Lower leg skin (tissue), 4 donors: ENCODE measurements at regions not wholly inside any gene's neighbourhood (a gene's known extent, or its start where the extent isn't known, plus 50 kb on each side); places are given as distances from the start of the nearest gene placed in this dataset.

ENCODE experiments used
- DNase-seq, 2 donors: peaks; one replicate each; pipeline ENCODE4 v3.0.0-alpha.2; 2019; ENCODE audit warnings: low spot score in 2 of 2
- H3K4me3 ChIP-seq: fragments of 200-600 bp; sonication (generic); 2 replicates; pipeline ENCODE4 v1.5.1; 2017; ENCODE audit warnings: mild to moderate bottlenecking, low read depth; ENCODE audit not compliant: poor library complexity, severe bottlenecking
- POLR2A ChIP-seq, 2 donors: fragments of 450-650 bp; IDR thresholded peaks; one replicate each; pipeline ENCODE4 v1.6.1; 2016 to 2017; ENCODE audit warnings: antibody characterized with exemption in 2 of 2, mild to moderate bottlenecking in 1 of 2, moderate library complexity in 1 of 2
- WGBS, 2 donors: methylation state at CpG; one replicate each; pipeline ENCODE4 v1.1.5; 2018; 5-methylcytosine and 5-hydroxymethylcytosine counted together
- intact Hi-C: fragments of 100-400 bp; cut with DNase I; formaldehyde crosslinking; loops from one replicate; pipeline ENCODE4 v1.15.0; 2023; ENCODE audit warnings: low total_unique reads
- TF ChIP-seq, protein P1 (sequence below), 3 donors: fragments of 450-650 bp; IDR thresholded peaks; one replicate each; pipeline ENCODE4 v1.5.1; 2016; ENCODE audit warnings: antibody characterized with exemption in 3 of 3, mild to moderate bottlenecking in 3 of 3, moderate library complexity in 2 of 3

DNA sequence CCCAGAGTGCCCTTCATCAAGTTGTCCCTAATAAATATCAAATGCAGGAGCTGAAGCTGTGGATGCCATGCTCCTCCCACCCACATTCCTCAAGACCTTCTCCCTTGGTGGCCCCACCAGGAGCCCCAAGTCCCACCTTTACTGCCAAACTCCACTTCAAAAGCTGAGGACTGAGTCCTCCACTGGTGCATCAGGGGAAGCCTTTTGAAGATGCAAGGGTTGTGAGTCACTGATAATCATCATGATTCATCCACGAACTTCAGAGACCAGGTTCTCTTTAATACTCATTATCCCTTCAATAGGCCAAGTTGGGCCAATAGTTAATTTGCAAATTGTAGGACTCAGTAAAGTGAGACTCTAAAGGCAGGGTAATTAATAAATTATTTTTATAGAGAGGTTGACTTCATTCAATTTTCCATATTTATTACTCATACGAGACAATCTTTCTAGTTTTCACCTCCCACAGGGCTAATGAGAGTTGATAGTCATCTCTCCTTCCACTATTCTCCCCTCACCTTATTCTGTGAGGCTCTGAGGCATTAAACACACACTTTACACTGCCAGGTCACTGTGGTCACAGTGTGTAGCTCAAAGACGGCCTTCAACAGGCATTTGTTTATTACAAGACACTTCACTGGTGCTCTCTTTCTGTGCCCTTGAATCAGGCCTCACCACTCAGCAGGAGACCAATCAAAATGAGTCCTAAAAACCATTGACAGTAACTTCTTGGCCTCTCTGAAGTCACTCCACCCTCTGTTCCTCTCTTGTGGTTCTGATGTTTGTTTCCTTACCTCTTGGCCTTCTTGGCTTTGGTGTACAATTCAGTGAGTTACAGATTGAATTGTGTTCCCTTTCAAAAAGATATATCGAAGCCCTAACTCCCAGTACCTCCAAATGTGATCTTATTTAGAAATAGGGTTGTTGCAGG lies 99.9 kb downstream of the TRIB2 start:
- intact Hi-C loops: no loop called here
- DNase-seq: no peak
- no peak overlapping the region for H3K4me3 ChIP-seq
- 77 to 82% methylated on average over 4 of the region's 4 CpGs for WGBS, 2 donors
- no peak for TF ChIP-seq POLR2A (IDR thresholded peaks at IDR 0.05)
- TF ChIP-seq, protein P1, sequence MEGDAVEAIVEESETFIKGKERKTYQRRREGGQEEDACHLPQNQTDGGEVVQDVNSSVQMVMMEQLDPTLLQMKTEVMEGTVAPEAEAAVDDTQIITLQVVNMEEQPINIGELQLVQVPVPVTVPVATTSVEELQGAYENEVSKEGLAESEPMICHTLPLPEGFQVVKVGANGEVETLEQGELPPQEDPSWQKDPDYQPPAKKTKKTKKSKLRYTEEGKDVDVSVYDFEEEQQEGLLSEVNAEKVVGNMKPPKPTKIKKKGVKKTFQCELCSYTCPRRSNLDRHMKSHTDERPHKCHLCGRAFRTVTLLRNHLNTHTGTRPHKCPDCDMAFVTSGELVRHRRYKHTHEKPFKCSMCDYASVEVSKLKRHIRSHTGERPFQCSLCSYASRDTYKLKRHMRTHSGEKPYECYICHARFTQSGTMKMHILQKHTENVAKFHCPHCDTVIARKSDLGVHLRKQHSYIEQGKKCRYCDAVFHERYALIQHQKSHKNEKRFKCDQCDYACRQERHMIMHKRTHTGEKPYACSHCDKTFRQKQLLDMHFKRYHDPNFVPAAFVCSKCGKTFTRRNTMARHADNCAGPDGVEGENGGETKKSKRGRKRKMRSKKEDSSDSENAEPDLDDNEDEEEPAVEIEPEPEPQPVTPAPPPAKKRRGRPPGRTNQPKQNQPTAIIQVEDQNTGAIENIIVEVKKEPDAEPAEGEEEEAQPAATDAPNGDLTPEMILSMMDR (IDR thresholded peaks at IDR 0.05): no peak

GRCh38 chr2:12817870-12818269 lies 101.1 kb downstream of the TRIB2 start:
- H3K4me3 ChIP-seq: no peak overlapping the region
- 91 to 96% methylated on average over 3 of the region's 3 CpGs for WGBS, 2 donors
- intact Hi-C loops: no loop called here

GRCh38 chr2:12818416-12819102 lies 101.8 kb downstream of the TRIB2 start:
- no peak overlapping the region for H3K4me3 ChIP-seq
- no peak for DNase-seq
- WGBS, 2 donors: 88 to 90% methylated on average over 11 of the region's 11 CpGs
- TF ChIP-seq, protein P1 (IDR thresholded peaks at IDR 0.05): no peak
- TF ChIP-seq POLR2A (IDR thresholded peaks at IDR 0.05): no peak
- intact Hi-C loops: no loop called here

More at GRCh38 chr2:12817870-12818269, 101.1 kb downstream of the TRIB2 start:
- TF ChIP-seq POLR2A (IDR thresholded peaks at IDR 0.05): no peak
- TF ChIP-seq, protein P1 (IDR thresholded peaks at IDR 0.05): no peak
- DNase-seq: no peak

DNA sequence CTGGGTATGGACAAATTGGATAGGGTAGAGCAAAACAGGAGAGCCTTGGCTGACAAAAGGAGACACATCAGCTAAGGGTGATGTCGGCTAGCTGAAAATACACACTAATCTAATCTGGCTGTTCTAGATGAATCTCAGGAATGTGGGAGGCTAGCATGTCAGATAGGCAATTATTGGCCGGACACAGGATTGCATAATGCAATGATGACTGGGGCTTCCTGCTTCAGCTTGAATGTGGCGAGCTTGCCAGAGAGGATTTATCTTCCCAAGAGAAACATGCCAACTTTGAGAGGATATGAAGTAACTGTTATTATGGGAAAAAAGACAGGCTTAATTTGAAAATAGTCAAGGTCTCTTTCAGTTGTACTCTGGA lies 102.4 kb downstream of the TRIB2 start:
- 7 to 12% methylated on average over 3 of the region's 3 CpGs for WGBS, 2 donors
- intact Hi-C loops: no loop called here
- DNase-seq: peak; percentile 91 to 92
- TF ChIP-seq POLR2A (IDR thresholded peaks at IDR 0.05): no peak
- TF ChIP-seq, protein P1 (IDR thresholded peaks at IDR 0.05): no peak
- H3K4me3 ChIP-seq: no peak overlapping the region

- TF ChIP-seq, protein P1 (IDR thresholded peaks at IDR 0.05): no peak
- TF ChIP-seq POLR2A (IDR thresholded peaks at IDR 0.05): no peak
- WGBS, 2 donors: 64 to 68% methylated on average over 3 of the region's 3 CpGs
- intact Hi-C loops: no loop called here
- no peak for DNase-seq
- H3K4me3 ChIP-seq: no peak overlapping the region
Observed at GRCh38 chr2:12819721-12820120, 103.0 kb downstream of the TRIB2 start.
